Liver (tissue), 8 donors: ENCODE measurements at regions not wholly inside any gene's neighbourhood (a gene's known extent, or its start where the extent isn't known, plus 50 kb on each side); places are given as distances from the start of the nearest gene placed in this dataset.

Experiments
- DNase-seq: peaks from one replicate; pipeline ENCODE4 v3.0.0-alpha.2; 2017; ENCODE audit warnings: low spot score
- H3K27ac ChIP-seq, 2 donors: one replicate each; pipeline ENCODE4 v1.7.0; 2013; ENCODE audit warnings: inconsistent platforms in 2 of 2, low read length in 2 of 2, control low read depth in 1 of 2, low read depth in 1 of 2, mild to moderate bottlenecking in 1 of 2
- H3K27me3 ChIP-seq, 4 donors: one replicate each; pipeline versions ENCODE4 v1.6.1 to v1.7.0; 2013; ENCODE audit warnings: low read length in 3 of 4, inconsistent platforms in 1 of 4, mild to moderate bottlenecking in 1 of 4, moderate library complexity in 1 of 4; ENCODE audit not compliant: control insufficient read depth in 4 of 4, insufficient read depth in 4 of 4
- H3K36me3 ChIP-seq, 4 donors: one replicate each; pipeline versions ENCODE4 v1.6.1 to v1.7.0; 2013; ENCODE audit warnings: low read length in 3 of 4, mild to moderate bottlenecking in 3 of 4, low read depth in 1 of 4, moderate library complexity in 1 of 4; ENCODE audit not compliant: control insufficient read depth in 4 of 4, insufficient read depth in 3 of 4
- H3K4me1 ChIP-seq, 4 donors: one replicate each; pipeline versions ENCODE4 v1.6.1 to v1.7.0; 2013; ENCODE audit warnings: low read length in 3 of 4, mild to moderate bottlenecking in 3 of 4, moderate library complexity in 1 of 4; ENCODE audit not compliant: control insufficient read depth in 4 of 4, insufficient read depth in 4 of 4
- H3K4me3 ChIP-seq, 3 donors: one replicate each; pipeline versions ENCODE4 v1.6.1 to v1.7.0; 2013; ENCODE audit warnings: low read length in 3 of 3, control low read depth in 1 of 3, low read depth in 1 of 3, mild to moderate bottlenecking in 1 of 3
- H3K9ac ChIP-seq, 2 donors: one replicate each; pipeline ENCODE4 v1.7.0; 2013; ENCODE audit warnings: low read length in 2 of 2, mild to moderate bottlenecking in 2 of 2, moderate library complexity in 2 of 2, control low read depth in 1 of 2, low read depth in 1 of 2
- H3K9me3 ChIP-seq, 4 donors: one replicate each; pipeline versions ENCODE4 v1.6.1 to v1.7.0; 2013; ENCODE audit warnings: low read length in 3 of 4; ENCODE audit not compliant: control insufficient read depth in 4 of 4
- EGR1 ChIP-seq, 2 donors: IDR thresholded peaks; 2 replicates each; pipeline ENCODE4 v1.6.1; 2016 to 2018; ENCODE audit warnings: antibody characterized with exemption in 2 of 2, low read depth in 2 of 2
- FOXA1 ChIP-seq: IDR thresholded peaks from 2 replicates; pipeline ENCODE4 v1.6.1; 2016; ENCODE audit warnings: antibody characterized with exemption
- FOXA2 ChIP-seq: IDR thresholded peaks from 2 replicates; pipeline ENCODE4 v1.6.1; 2016; ENCODE audit warnings: antibody characterized with exemption
- GABPA ChIP-seq, 2 donors: IDR thresholded peaks in 1 of 2; conservative IDR thresholded peaks in 1 of 2; 2 replicates each; pipeline ENCODE4 v1.6.1; 2016; ENCODE audit warnings: antibody characterized with exemption in 2 of 2, mild to moderate bottlenecking in 1 of 2, moderate library complexity in 1 of 2
- HNF4A ChIP-seq, 2 donors: conservative IDR thresholded peaks; 2 replicates each; pipeline ENCODE4 v1.6.1; 2016; ENCODE audit warnings: antibody characterized with exemption in 2 of 2, mild to moderate bottlenecking in 2 of 2
- RAD21 ChIP-seq, 2 donors: IDR thresholded peaks; 2 replicates each; pipeline ENCODE4 v1.6.1; 2016; ENCODE audit warnings: antibody characterized with exemption in 2 of 2, mild to moderate bottlenecking in 2 of 2
- RXRA ChIP-seq, 2 donors: IDR thresholded peaks; 2 replicates each; pipeline ENCODE4 v1.6.1; 2017 to 2018; ENCODE audit warnings: antibody characterized with exemption in 2 of 2, mild to moderate bottlenecking in 1 of 2
- SP1 ChIP-seq: IDR thresholded peaks from 2 replicates; pipeline ENCODE4 v1.6.1; 2018; ENCODE audit warnings: antibody characterized with exemption, mild to moderate bottlenecking
- YY1 ChIP-seq: IDR thresholded peaks from 2 replicates; pipeline ENCODE4 v1.6.1; 2016; ENCODE audit warnings: antibody characterized with exemption, mild to moderate bottlenecking
- WGBS: extraction: QIAGEN DNeasy Blood & Tissue Kit; methylation state at CpG from one replicate; pipeline ENCODE4 v1.1.7; 2013; 5-methylcytosine and 5-hydroxymethylcytosine counted together
- TF ChIP-seq, protein P1 (sequence below): fragments of 150-350 bp; IDR thresholded peaks from 2 replicates; pipeline ENCODE4 v1.5.1; 2017; ENCODE audit warnings: improper control_type of control experiment, low read depth, low read length; ENCODE audit not compliant: missing input control
- TF ChIP-seq, protein P2 (sequence below): IDR thresholded peaks from 2 replicates; pipeline ENCODE4 v1.6.1; 2016; ENCODE audit warnings: antibody characterized with exemption
- TF ChIP-seq, protein P3 (sequence below): IDR thresholded peaks from 2 replicates; pipeline ENCODE4 v1.6.1; 2016; ENCODE audit warnings: antibody characterized with exemption
- TF ChIP-seq, protein P4 (sequence below): IDR thresholded peaks from 2 replicates; pipeline ENCODE4 v1.6.1; 2016; ENCODE audit warnings: antibody characterized with exemption, mild to moderate bottlenecking
- TF ChIP-seq, protein P5 (sequence below): IDR thresholded peaks from 2 replicates; pipeline ENCODE4 v1.6.1; 2016; ENCODE audit warnings: antibody characterized with exemption
- donor health status: healthy.
- donor health status: healthy.
- donor health status: healthy.
- donor health status: healthy.
- donor health status: healthy.

DNA sequence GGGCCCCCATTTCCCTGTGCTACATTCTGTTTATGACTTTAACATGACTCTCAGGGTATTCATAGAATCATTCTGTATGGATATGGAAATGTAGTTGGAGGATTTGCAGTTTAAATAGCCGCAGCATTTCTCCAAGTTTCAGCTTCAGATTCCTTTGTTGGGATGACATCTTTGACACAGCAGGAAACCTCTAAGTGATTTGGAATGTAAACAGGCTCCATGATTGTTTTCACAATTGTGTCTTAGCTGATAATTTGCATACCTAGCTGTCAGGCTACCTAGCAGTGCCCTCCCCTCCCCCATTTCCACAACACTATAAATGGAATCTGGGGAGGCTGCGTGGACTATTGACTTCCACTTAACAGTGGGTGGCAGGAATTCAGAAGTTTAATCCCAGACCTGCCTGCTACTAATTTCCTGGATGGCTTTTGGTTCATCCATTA, 290.2 kb downstream of the HLX start:
- no peaks in the 10 kb centered on the region for H3K4me1 ChIP-seq
- H3K4me3 ChIP-seq: no peak overlapping the region
- peaks cover 0 to 5% (median 1%) of the 10 kb centered on the region in 4 donors for H3K9me3 ChIP-seq
- H3K9ac ChIP-seq: no peak overlapping the region
- H3K36me3 ChIP-seq: no peaks in the 10 kb centered on the region
- TF ChIP-seq YY1 (no peak), SP1 (no peak), FOXA2 (no peak), GABPA (IDR thresholded peaks at IDR 0.05 in 1 of 2, conservative IDR thresholded peaks at IDR 0.05 in 1 of 2) (no peak)
- TF ChIP-seq, protein P1, sequence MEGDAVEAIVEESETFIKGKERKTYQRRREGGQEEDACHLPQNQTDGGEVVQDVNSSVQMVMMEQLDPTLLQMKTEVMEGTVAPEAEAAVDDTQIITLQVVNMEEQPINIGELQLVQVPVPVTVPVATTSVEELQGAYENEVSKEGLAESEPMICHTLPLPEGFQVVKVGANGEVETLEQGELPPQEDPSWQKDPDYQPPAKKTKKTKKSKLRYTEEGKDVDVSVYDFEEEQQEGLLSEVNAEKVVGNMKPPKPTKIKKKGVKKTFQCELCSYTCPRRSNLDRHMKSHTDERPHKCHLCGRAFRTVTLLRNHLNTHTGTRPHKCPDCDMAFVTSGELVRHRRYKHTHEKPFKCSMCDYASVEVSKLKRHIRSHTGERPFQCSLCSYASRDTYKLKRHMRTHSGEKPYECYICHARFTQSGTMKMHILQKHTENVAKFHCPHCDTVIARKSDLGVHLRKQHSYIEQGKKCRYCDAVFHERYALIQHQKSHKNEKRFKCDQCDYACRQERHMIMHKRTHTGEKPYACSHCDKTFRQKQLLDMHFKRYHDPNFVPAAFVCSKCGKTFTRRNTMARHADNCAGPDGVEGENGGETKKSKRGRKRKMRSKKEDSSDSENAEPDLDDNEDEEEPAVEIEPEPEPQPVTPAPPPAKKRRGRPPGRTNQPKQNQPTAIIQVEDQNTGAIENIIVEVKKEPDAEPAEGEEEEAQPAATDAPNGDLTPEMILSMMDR: no peak
- TF ChIP-seq, protein P2, sequence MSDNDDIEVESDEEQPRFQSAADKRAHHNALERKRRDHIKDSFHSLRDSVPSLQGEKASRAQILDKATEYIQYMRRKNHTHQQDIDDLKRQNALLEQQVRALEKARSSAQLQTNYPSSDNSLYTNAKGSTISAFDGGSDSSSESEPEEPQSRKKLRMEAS: no peak
- TF ChIP-seq, protein P3, sequence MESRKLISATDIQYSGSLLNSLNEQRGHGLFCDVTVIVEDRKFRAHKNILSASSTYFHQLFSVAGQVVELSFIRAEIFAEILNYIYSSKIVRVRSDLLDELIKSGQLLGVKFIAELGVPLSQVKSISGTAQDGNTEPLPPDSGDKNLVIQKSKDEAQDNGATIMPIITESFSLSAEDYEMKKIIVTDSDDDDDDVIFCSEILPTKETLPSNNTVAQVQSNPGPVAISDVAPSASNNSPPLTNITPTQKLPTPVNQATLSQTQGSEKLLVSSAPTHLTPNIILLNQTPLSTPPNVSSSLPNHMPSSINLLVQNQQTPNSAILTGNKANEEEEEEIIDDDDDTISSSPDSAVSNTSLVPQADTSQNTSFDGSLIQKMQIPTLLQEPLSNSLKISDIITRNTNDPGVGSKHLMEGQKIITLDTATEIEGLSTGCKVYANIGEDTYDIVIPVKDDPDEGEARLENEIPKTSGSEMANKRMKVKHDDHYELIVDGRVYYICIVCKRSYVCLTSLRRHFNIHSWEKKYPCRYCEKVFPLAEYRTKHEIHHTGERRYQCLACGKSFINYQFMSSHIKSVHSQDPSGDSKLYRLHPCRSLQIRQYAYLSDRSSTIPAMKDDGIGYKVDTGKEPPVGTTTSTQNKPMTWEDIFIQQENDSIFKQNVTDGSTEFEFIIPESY: no peak
- TF ChIP-seq, protein P4, sequence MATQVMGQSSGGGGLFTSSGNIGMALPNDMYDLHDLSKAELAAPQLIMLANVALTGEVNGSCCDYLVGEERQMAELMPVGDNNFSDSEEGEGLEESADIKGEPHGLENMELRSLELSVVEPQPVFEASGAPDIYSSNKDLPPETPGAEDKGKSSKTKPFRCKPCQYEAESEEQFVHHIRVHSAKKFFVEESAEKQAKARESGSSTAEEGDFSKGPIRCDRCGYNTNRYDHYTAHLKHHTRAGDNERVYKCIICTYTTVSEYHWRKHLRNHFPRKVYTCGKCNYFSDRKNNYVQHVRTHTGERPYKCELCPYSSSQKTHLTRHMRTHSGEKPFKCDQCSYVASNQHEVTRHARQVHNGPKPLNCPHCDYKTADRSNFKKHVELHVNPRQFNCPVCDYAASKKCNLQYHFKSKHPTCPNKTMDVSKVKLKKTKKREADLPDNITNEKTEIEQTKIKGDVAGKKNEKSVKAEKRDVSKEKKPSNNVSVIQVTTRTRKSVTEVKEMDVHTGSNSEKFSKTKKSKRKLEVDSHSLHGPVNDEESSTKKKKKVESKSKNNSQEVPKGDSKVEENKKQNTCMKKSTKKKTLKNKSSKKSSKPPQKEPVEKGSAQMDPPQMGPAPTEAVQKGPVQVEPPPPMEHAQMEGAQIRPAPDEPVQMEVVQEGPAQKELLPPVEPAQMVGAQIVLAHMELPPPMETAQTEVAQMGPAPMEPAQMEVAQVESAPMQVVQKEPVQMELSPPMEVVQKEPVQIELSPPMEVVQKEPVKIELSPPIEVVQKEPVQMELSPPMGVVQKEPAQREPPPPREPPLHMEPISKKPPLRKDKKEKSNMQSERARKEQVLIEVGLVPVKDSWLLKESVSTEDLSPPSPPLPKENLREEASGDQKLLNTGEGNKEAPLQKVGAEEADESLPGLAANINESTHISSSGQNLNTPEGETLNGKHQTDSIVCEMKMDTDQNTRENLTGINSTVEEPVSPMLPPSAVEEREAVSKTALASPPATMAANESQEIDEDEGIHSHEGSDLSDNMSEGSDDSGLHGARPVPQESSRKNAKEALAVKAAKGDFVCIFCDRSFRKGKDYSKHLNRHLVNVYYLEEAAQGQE: no peak
- TF ChIP-seq, protein P5, sequence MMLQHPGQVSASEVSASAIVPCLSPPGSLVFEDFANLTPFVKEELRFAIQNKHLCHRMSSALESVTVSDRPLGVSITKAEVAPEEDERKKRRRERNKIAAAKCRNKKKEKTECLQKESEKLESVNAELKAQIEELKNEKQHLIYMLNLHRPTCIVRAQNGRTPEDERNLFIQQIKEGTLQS: no peak
- H3K27me3 ChIP-seq: no peaks in the 10 kb centered on the region
- H3K27ac ChIP-seq: no peak overlapping the region
- 65% methylated on average over 2 of the region's 2 CpGs for WGBS
- DNase-seq: no peak

DNA sequence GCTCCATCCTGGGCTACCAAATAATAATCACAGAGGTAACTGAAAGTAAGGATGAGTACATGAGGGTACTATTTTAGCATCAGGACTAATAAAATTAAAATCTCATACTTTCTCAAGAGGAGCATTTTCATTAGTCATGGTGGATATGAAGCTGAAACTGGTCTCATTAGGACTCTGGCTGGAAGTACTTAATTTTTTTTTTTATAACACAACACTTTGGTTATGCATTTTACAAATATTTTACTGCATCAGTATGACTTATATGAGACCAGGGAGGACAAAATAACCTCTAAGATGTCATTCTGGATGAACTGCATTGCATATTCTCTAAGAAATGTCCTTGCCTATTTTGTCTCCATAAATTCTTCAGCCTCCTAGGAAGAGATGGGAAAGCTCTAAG, 290.9 kb downstream of the HLX start:
- Histone ChIP-seq H3K36me3 (no peaks in the 10 kb centered on the region), H3K9ac (no peak overlapping the region), H3K27ac (no peak overlapping the region), H3K27me3 (no peaks in the 10 kb centered on the region), H3K4me1 (no peaks in the 10 kb centered on the region), H3K9me3 (peaks cover 0 to 5% (median 1%) of the 10 kb centered on the region in 4 donors), H3K4me3 (no peak overlapping the region)
- no peak for DNase-seq
- TF ChIP-seq FOXA1 (no peak), FOXA2 (no peak), RXRA (IDR thresholded peaks at IDR 0.05) (no peak), GABPA (IDR thresholded peaks at IDR 0.05 in 1 of 2, conservative IDR thresholded peaks at IDR 0.05 in 1 of 2) (no peak), YY1 (no peak), HNF4A (conservative IDR thresholded peaks at IDR 0.05) (no peak), RAD21 (IDR thresholded peaks at IDR 0.05) (no peak), EGR1 (IDR thresholded peaks at IDR 0.05; ENCODE audit: low read depth in 2 of 2) (no peak)
- TF ChIP-seq, protein P3: no peak
- TF ChIP-seq, protein P4: no peak
- TF ChIP-seq, protein P5: no peak
- TF ChIP-seq, protein P2: no peak
